Fibroblast of mammary gland (primary cell): ENCODE measurements at regions not wholly inside any gene's neighbourhood (a gene's known extent, or its start where the extent isn't known, plus 50 kb on each side); places are given as distances from the start of the nearest gene placed in this dataset.

Experiments used
- DNase-seq: peaks from one replicate; pipeline ENCODE4 v3.0.0-alpha.2; 2010; ENCODE audit warnings: low read depth
- H3K4me3 ChIP-seq: 2 replicates; pipeline ENCODE4 v1.5.1; 2011; ENCODE audit warnings: low read depth, mild to moderate bottlenecking, low read length, moderate library complexity; ENCODE audit not compliant: control insufficient read depth
- CTCF ChIP-seq: conservative IDR thresholded peaks from 2 replicates; pipeline ENCODE4 v1.5.1; 2011; ENCODE audit warnings: low read depth, low read length, inconsistent platforms; ENCODE audit not compliant: control insufficient read depth, insufficient read depth

- DNase-seq, result no peak
Measured at GRCh38 chr3:154783061-154783460, 297.1 kb upstream of the MME start.

GRCh38 chr3:154782151-154782550 lies 298.0 kb upstream of the MME start:
- DNase-seq, result no peak
- TF ChIP-seq CTCF, result no peak
- H3K4me3 ChIP-seq, result no peak overlapping the region

More at GRCh38 chr3:154783061-154783460, 297.1 kb upstream of the MME start:
- no peak for TF ChIP-seq CTCF
- H3K4me3 ChIP-seq, result no peak overlapping the region

DNA sequence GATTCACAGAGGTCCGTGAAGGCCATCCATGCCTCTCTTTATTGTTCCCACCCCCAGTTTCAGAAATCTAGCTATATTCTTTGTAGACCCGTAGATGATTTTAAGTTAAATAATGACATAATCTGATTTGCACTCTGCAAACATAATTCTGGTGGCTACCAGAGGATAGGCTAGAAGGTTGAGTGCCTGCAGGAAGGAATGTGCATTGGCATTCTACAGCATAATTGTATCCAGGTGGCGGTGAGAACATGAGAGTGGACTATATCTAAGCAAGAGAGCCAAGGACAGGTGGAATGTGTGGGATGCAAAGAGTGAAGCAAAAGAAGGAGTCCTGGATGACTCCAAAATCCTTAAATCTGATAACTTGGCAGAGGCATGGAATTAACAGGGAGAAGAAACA lies 298.5 kb upstream of the MME start:
- H3K4me3 ChIP-seq, result no peak overlapping the region
- DNase-seq, result no peak
- TF ChIP-seq CTCF, result peak; percentile 17

DNA sequence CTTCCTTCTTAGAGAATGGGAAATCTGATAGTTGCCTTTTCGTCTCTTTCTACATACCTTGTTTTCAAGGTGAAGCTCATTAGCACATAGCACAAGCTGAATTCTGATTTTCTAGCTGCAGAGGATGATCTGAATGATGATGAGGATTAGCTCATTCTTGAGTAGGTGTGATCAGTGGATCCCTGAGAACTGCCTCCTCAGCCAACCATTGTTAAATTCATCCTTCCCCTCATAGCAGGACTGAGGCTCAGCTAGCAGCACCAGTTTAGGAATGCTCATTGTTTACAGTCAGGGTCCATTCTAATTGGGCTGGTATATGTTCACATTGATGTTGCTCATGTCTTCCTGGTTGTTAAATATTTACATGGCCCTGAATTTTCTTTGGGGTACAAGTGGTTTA lies 299.9 kb upstream of the MME start:
- H3K4me3 ChIP-seq, result no peak overlapping the region
- no peak for TF ChIP-seq CTCF

DNA sequence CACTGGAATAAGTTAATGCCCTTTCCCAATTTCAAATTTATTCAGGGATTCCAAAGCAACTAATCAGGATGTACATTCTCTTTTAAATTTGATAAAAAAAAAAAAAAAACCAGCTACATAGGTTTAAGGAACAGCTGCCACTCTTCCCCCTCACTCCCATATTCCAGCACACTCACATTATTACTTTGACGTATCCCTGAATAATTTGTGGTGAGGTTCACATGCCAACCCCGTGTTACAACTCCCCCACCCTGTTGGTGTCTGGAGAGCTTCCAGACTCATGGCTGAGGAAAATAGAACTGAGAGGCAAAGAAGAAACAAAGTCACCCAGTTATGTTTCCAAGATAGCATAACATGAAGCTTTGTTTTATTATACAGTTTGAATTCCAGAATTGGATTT lies 300.5 kb upstream of the MME start:
- peak; percentile 84 for DNase-seq
- TF ChIP-seq CTCF, result no peak

More for the DNA sequence above, 299.9 kb upstream of the MME start:
- DNase-seq, result no peak

DNA sequence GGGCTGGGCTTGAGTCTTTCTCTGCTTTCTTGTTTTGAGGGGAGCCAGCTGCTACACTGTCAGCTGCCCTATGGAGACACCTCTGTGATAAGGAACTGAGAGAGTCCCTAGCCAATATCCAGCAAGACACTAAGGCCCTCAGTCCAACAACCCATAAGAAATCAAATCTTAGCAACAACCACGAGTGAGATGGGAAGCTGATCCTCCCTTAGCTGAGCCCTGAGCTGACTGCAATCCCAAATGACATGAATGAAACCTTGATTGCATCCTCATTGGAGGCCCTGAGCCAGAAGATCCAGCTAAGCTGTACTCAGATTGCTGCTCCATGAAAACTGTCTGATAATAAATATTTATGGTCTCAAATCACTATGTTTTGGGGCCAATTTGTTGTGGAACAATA lies 302.1 kb upstream of the MME start:
- DNase-seq, result peak; percentile 41
- TF ChIP-seq CTCF, result no peak
- no peak overlapping the region for H3K4me3 ChIP-seq

More for the DNA sequence above, 300.5 kb upstream of the MME start:
- H3K4me3 ChIP-seq, result no peak overlapping the region

DNA sequence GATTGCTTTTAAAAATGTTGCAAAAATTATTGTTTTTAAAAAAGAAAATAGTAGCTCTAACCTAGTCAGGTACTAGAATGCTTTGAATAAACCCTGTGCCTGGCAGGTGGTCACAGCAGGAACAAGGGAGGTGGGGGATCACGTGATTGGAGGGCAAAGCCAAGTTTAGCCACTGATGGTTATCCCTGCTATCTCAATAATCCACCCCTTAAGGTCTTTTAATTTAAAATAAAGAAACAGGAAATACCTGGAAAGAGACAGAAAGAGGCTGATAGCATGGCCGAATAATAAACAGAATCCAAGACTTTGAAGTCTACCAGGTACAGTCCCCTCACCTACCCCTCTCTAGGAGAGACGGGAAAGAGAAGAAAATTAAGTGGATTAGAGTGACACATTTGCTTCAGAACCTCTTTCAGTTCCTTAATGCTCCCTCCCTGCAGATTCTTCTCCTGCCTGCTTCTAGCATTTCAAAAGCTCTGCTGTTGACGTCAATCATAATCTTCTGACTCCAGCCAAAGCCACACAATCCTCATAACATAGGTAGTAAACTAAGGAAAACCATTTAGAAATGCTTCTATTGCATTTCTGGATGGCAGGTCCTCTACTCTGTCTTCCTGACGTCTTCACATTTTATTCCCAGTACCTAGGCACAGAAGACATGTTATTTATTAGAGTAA lies 303.4 kb upstream of the MME start:
- TF ChIP-seq CTCF, result no peak
- H3K4me3 ChIP-seq, result no peak overlapping the region
- no peak for DNase-seq
